GM23338 (cell line): ENCODE measurements at regions not wholly inside any gene's neighbourhood (a gene's known extent, or its start where the extent isn't known, plus 50 kb on each side); places are given as distances from the start of the nearest gene placed in this dataset.

ENCODE experiments used
- ATAC-seq: fragments of 200-7000 bp; cut with Tn5 transposase; 3 replicates; pipeline ENCODE4 v1.9.1; 2020
- DNase-seq: peaks from one replicate; pipeline ENCODE4 v3.0.0-alpha.2; 2015; ENCODE audit warnings: low spot score
- H2AFZ ChIP-seq: fragments of 200-600 bp; sonication (generic); 2 replicates; pipeline ENCODE4 v1.8.0; 2016; ENCODE audit warnings: antibody characterized with exemption, mild to moderate bottlenecking, moderate library complexity
- H3F3A ChIP-seq: fragments of 200-600 bp; sonication (generic); replicated peaks from 2 replicates; pipeline ENCODE4 v1.8.0; 2017; ENCODE audit warnings: antibody characterized with exemption, mixed run types, low read depth
- H3K27ac ChIP-seq: fragments of 200-600 bp; sonication (generic); 2 replicates; pipeline ENCODE4 v1.6.1; 2016; ENCODE audit warnings: low read depth
- H3K27me3 ChIP-seq: fragments of 200-600 bp; sonication (generic); 2 replicates; pipeline ENCODE4 v1.8.0; 2016; ENCODE audit warnings: mild to moderate bottlenecking, mixed run types, moderate library complexity; ENCODE audit not compliant: insufficient read depth
- H3K36me3 ChIP-seq: fragments of 200-600 bp; sonication (generic); 2 replicates; pipeline ENCODE4 v1.8.0; 2016; ENCODE audit warnings: mild to moderate bottlenecking; ENCODE audit not compliant: insufficient read depth
- H3K4me1 ChIP-seq: fragments of 200-600 bp; sonication (generic); 2 replicates; pipeline ENCODE4 v1.8.0; 2016; ENCODE audit warnings: mild to moderate bottlenecking, moderate library complexity; ENCODE audit not compliant: insufficient read depth
- H3K4me2 ChIP-seq: fragments of 200-600 bp; sonication (generic); 2 replicates; pipeline ENCODE4 v1.7.1; 2017; ENCODE audit warnings: mixed run types
- H3K4me3 ChIP-seq: fragments of 200-600 bp; sonication (generic); 2 replicates; pipeline ENCODE4 v1.6.1; 2016; ENCODE audit warnings: mixed run types
- H3K79me2 ChIP-seq: fragments of 200-600 bp; sonication (generic); replicated peaks from 2 replicates; pipeline ENCODE4 v1.8.0; 2017; ENCODE audit warnings: mild to moderate bottlenecking; ENCODE audit not compliant: insufficient read depth
- H3K9me2 ChIP-seq: fragments of 200-600 bp; sonication (generic); 2 replicates; pipeline ENCODE4 v1.8.0; 2017; ENCODE audit not compliant: insufficient read depth
- H4K20me1 ChIP-seq: fragments of 200-600 bp; sonication (generic); replicated peaks from 2 replicates; pipeline ENCODE4 v1.8.0; 2017; ENCODE audit warnings: mild to moderate bottlenecking; ENCODE audit not compliant: insufficient read depth
- H3K27ac Mint-ChIP-seq: 2 replicates; pipeline ENCODE4 v1.8.0; 2020; ENCODE audit warnings: inconsistent platforms, mild to moderate bottlenecking, moderate library complexity, mixed read lengths
- H3K27me3 Mint-ChIP-seq: 3 replicates; pipeline ENCODE4 v1.8.0; 2022; ENCODE audit warnings: low read depth, mild to moderate bottlenecking, moderate library complexity, mixed read lengths, inconsistent platforms; ENCODE audit not compliant: insufficient read depth, poor library complexity
- H3K36me3 Mint-ChIP-seq: 3 replicates; pipeline ENCODE4 v1.8.0; 2021; ENCODE audit warnings: low read depth, mild to moderate bottlenecking, inconsistent platforms, moderate library complexity, mixed read lengths
- H3K4me1 Mint-ChIP-seq: 3 replicates; pipeline ENCODE4 v1.8.0; 2020; ENCODE audit warnings: mild to moderate bottlenecking, inconsistent platforms, mixed read lengths
- H3K4me3 Mint-ChIP-seq: 3 replicates; pipeline ENCODE4 v1.8.0; 2021; ENCODE audit warnings: moderate library complexity, mild to moderate bottlenecking, inconsistent platforms, mixed read lengths
- H3K9me3 Mint-ChIP-seq: 3 replicates; pipeline ENCODE4 v1.8.0; 2020; ENCODE audit warnings: moderate library complexity, mild to moderate bottlenecking, inconsistent platforms, mixed read lengths
- CREB1 ChIP-seq: fragments of 250-450 bp; sonication (Bioruptor Pico); IDR thresholded peaks from 2 replicates; pipeline ENCODE4 v1.5.0; 2020; ENCODE audit warnings: low read depth, mild to moderate bottlenecking, moderate library complexity
- ETS1 ChIP-seq: IDR thresholded peaks from 2 replicates; pipeline ENCODE4 v1.6.1; 2016; ENCODE audit warnings: antibody characterized with exemption
- EZH2 ChIP-seq: fragments of 200-600 bp; sonication (generic); IDR thresholded peaks from one replicate; pipeline ENCODE4 v1.8.0; 2017; ENCODE audit warnings: antibody characterized with exemption, mild to moderate bottlenecking, low read depth; ENCODE audit not compliant: unreplicated experiment
- EZH2phosphoT487 ChIP-seq: fragments of 200-600 bp; sonication (generic); IDR thresholded peaks from one replicate; pipeline ENCODE4 v1.8.1; 2018; ENCODE audit warnings: antibody characterized with exemption; ENCODE audit not compliant: unreplicated experiment
- JUNB ChIP-seq: IDR thresholded peaks from one replicate; pipeline ENCODE4 v1.6.1; 2016; ENCODE audit warnings: antibody characterized with exemption; ENCODE audit not compliant: unreplicated experiment
- NANOG ChIP-seq: IDR thresholded peaks from 2 replicates; pipeline ENCODE4 v1.6.1; 2016; ENCODE audit warnings: antibody characterized with exemption, borderline replicate concordance
- STAT1 ChIP-seq: IDR thresholded peaks from one replicate; pipeline ENCODE4 v1.6.1; 2016; ENCODE audit warnings: antibody characterized with exemption; ENCODE audit not compliant: unreplicated experiment
- ZNF114 ChIP-seq: fragments of 250-450 bp; sonication (Bioruptor Pico); IDR thresholded peaks from 2 replicates; pipeline ENCODE4 v1.5.0; 2020; ENCODE audit warnings: mild to moderate bottlenecking, moderate library complexity
- ZNF331 ChIP-seq: fragments of 250-450 bp; sonication (Bioruptor Pico); IDR thresholded peaks from 2 replicates; pipeline ENCODE4 v1.5.0; 2020; ENCODE audit warnings: low read depth, mild to moderate bottlenecking, moderate library complexity
- ZNF462 ChIP-seq: fragments of 250-450 bp; sonication (Bioruptor Pico); IDR thresholded peaks from 2 replicates; pipeline ENCODE4 v1.5.0; 2020; ENCODE audit warnings: mild to moderate bottlenecking, moderate library complexity

- TF ChIP-seq ZNF462 = no peak
- no peak for TF ChIP-seq ZNF331 (CRISPR knock-in tag)
- TF ChIP-seq CREB1 (CRISPR knock-in tag) = no peak
- TF ChIP-seq STAT1 = no peak
- no peak for TF ChIP-seq NANOG
- no peak for TF ChIP-seq ETS1
- TF ChIP-seq EZH2phosphoT487 = no peak
- TF ChIP-seq ZNF114 (CRISPR knock-in tag) = no peak
Measured at GRCh38 chr2:37526323-37526722, 145.1 kb downstream of the CDC42EP3 start (continued).

GRCh38 chr2:37526856-37527255 lies 144.6 kb downstream of the CDC42EP3 start:
- H3K36me3 Mint-ChIP-seq = no peaks in the 10 kb centered on the region
- H3K79me2 ChIP-seq = no peaks in the 10 kb centered on the region
- no peak overlapping the region for H2AFZ ChIP-seq
- no peak overlapping the region for H3K4me3 ChIP-seq
- no peaks in the 10 kb centered on the region for H4K20me1 ChIP-seq
- H3K27ac ChIP-seq = no peak overlapping the region
- no peaks in the 10 kb centered on the region for H3K27me3 ChIP-seq
- H3K4me3 Mint-ChIP-seq = no peak overlapping the region
- peaks cover 4% of the 10 kb centered on the region; the same call in 1 of the 3 replicates for H3K4me1 Mint-ChIP-seq
- no peaks in the 10 kb centered on the region for H3K9me3 Mint-ChIP-seq
- no peaks in the 10 kb centered on the region for H3K9me2 ChIP-seq
- no peaks in the 10 kb centered on the region for H3K27me3 Mint-ChIP-seq
- H3K4me1 ChIP-seq = no peaks in the 10 kb centered on the region
- no peak for ATAC-seq
- no peak for DNase-seq
- no peaks in the 10 kb centered on the region for H3K36me3 ChIP-seq
- no peak overlapping the region for H3K4me2 ChIP-seq
- H3K27ac Mint-ChIP-seq = no peak overlapping the region
- H3F3A ChIP-seq = no peaks in the 10 kb centered on the region
- TF ChIP-seq ZNF462 = no peak
- no peak for TF ChIP-seq EZH2
- TF ChIP-seq STAT1 = no peak
- TF ChIP-seq JUNB = no peak
